Effector memory CD8-positive, alpha-beta T cell (primary cell): ENCODE measurements at regions not wholly inside any gene's neighbourhood (a gene's known extent, or its start where the extent isn't known, plus 50 kb on each side); places are given as distances from the start of the nearest gene placed in this dataset.
A peak's percentile ranks its signal among the peaks of the same experiment; 100 is the strongest.

Experiments used
- ATAC-seq: fragments of 150-1000 bp; cut with Tn5 transposase; replicated peaks from 2 replicates; pipeline ENCODE4 v1.10.0; 2021; ENCODE audit warnings: mild to moderate bottlenecking, moderate library complexity
- DNase-seq, 3 experiments: peaks; one replicate each; pipeline ENCODE4 v3.0.0; 2021
- H3K27ac Mint-ChIP-seq, 2 donors: one replicate each; pipeline ENCODE4 v1.8.0; 2022; ENCODE audit warnings: mild to moderate bottlenecking in 2 of 2, mixed read lengths in 2 of 2, moderate library complexity in 2 of 2
- H3K27me3 Mint-ChIP-seq, 2 donors: one replicate each; pipeline ENCODE4 v1.8.0; 2022; ENCODE audit warnings: mixed read lengths in 2 of 2
- H3K36me3 Mint-ChIP-seq: one replicate; pipeline ENCODE4 v1.8.0; 2022; ENCODE audit warnings: mild to moderate bottlenecking, moderate library complexity, mixed read lengths; ENCODE audit not compliant: insufficient read depth
- H3K4me1 Mint-ChIP-seq, 2 donors: one replicate each; pipeline ENCODE4 v1.8.0; 2022; ENCODE audit warnings: low read depth in 2 of 2, mixed read lengths in 2 of 2
- H3K4me3 Mint-ChIP-seq, 2 donors: one replicate each; pipeline ENCODE4 v1.8.0; 2022; ENCODE audit warnings: mild to moderate bottlenecking in 2 of 2, mixed read lengths in 2 of 2, moderate library complexity in 2 of 2
- H3K9me3 Mint-ChIP-seq, 2 donors: one replicate each; pipeline ENCODE4 v1.8.0; 2022; ENCODE audit warnings: mixed read lengths in 2 of 2

DNA sequence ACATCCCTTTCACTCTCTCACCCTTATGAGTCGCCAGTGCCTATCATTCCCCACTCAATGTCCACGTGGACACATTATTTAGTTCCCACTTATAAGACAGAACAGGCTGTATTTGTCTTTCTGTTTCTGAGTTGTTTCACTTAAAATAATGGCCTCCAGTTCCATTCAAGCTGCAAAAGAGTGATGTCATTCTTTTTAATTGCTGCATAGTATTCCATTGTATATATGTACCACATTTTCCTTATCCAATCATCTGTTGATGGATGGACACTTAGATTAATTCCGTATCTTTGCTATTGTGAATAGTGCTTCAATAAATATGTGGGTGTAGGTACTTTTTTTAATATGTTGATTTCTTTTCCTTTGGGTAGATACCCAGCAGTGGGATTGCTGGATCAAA, 79.1 kb downstream of the ZNF365 start:
- Mint-ChIP-seq H3K9me3 (no peaks in the 10 kb centered on the region), H3K27me3 (peaks cover 6 to 12% of the 10 kb centered on the region in 2 donors), H3K27ac (no peak overlapping the region), H3K36me3 (no peaks in the 10 kb centered on the region), H3K4me3 (no peak overlapping the region), H3K4me1 (peaks cover 23% of the 10 kb centered on the region in 2 donors)
- no peak for DNase-seq
- no peak for ATAC-seq

DNA sequence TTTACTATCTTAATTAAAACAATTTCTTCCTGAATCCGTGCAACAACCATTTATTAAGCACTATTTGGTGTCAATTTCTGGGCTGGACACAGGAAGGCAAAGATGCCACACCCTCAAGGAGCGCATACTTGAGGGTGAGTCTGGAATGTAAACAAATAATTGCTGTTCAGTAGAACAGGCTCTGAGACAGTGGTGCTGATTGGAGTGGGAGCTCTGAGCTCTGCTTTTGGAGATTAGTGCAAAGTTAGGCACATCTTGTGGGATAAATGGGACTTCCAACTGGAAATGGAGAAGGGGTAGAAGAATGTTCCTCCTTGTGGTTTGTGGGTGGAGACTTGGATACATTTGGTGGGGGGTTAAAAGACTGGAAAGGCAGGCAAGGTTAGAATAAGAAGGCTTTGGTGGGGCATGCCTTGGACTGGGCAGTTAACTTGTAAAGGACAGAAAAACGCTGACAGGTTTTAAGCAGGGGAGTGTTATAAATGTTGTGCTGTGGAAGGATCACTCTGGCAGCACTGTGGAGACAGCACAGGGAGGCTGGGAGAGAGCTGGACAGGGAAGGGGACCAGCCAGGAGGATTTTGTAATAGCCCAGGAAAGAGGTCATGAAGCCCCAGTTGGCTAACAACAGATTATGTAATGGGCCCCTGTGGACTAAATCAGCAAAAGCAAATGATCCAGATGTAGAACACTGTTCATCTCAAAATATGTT, 80.7 kb downstream of the ZNF365 start:
- no peaks in the 10 kb centered on the region for H3K9me3 Mint-ChIP-seq
- H3K4me3 Mint-ChIP-seq = no peak overlapping the region
- no peak overlapping the region for H3K27ac Mint-ChIP-seq
- ATAC-seq (no peak), DNase-seq (no peak)
- no peaks in the 10 kb centered on the region for H3K36me3 Mint-ChIP-seq
- H3K4me1 Mint-ChIP-seq = peaks cover 23% of the 10 kb centered on the region in 2 donors
- H3K27me3 Mint-ChIP-seq = peaks cover 6 to 9% of the 10 kb centered on the region in 2 donors

DNA sequence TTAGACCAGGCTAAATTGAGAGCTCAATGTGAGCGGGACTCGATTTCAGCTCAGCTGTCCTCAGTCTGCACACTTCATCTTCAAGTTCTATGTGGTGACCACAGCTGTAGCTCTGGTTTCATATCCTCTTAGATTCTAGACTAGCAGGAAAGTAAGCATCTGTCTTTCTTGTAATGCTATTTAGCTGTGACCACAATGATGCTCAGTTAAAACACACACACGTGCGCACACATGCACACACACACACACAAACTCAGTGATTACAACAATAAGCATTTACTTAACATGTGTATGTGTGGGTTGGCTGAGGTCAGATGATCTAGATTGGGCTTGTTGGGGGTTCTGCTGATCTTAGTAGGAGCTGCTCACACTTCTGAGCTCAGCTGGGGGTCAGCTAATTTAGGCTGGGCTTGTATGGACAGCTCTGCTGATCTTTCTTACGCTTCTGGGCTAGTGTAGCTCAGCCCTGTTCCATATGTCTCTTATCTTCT, 82.5 kb downstream of the ZNF365 start:
- H3K4me1 Mint-ChIP-seq = peaks cover 23% of the 10 kb centered on the region in 2 donors
- ATAC-seq = peak; percentile 67
- no peak for DNase-seq
- peak overlapping the region in 1 of 2 donors; percentile 14 for H3K27ac Mint-ChIP-seq
- H3K4me3 Mint-ChIP-seq = peak overlapping the region; percentile 21 to 51
- H3K27me3 Mint-ChIP-seq = peaks cover 0 to 9% of the 10 kb centered on the region in 2 donors
- no peaks in the 10 kb centered on the region for H3K36me3 Mint-ChIP-seq
- H3K9me3 Mint-ChIP-seq = no peaks in the 10 kb centered on the region

DNA sequence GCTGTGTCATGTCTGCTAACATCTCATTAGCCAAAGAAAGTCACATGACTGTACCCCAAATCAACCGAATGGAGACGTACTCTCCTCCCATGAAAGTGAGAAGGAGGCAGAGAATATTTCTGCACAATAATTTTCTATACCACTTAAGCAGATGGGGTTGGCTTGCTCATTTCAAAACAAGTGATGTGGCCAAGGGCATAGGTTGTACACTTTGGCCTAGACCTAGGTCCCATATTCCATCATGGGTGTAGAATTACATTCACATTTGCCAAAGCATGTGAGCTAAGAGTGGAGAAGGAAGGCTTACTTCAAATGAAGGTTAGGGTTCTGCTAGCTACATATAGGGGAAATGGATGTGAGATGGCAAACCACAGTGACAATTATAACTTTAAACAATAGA, 83.0 kb downstream of the ZNF365 start:
- Mint-ChIP-seq H3K27ac (no peak overlapping the region), H3K4me3 (peak overlapping the region; percentile 21 to 51), H3K4me1 (peaks cover 23% of the 10 kb centered on the region in 2 donors), H3K27me3 (peaks cover 0 to 9% of the 10 kb centered on the region in 2 donors), H3K36me3 (no peaks in the 10 kb centered on the region), H3K9me3 (no peaks in the 10 kb centered on the region)
- DNase-seq (no peak), ATAC-seq (no peak)

DNA sequence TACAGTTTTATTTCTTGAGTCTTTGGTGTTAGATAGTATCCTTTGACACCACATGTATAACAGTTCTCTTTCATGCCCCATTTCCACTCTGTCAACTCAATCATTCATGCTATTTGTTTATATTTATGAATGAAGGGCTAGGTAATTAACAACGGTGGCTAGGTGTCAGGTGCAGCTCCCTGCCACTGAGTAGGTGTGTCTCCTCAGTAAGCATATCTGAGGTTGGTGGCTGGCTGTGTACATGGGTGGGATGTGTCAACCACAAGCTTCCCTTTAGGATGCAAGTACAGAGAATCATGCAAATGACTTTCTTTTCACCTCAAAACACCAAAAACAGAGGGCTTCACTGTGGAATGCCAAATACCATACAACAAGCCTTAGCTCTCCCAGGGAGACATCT, 83.4 kb downstream of the ZNF365 start:
- Mint-ChIP-seq H3K27ac (no peak overlapping the region), H3K4me3 (peak overlapping the region; percentile 21 to 51)
- peak; percentile 67 for ATAC-seq

DNA sequence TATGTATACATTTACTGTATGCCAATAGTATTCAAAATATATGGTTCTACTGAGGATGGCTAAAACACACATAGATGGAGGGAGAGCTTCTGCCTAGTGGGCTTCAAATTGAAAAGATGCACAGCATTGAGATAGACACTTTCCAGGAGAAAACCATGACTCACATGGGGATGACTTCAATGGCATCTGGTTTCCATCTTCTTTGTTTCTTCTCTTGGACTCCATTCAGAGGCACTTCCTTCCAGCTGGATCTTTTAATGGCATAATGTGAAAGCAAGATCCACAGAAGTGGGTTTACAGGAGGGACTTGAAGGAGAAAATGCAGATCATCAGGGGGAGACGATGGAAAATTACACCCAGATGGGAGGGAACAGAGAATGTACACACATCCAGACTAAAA, 84.9 kb downstream of the ZNF365 start:
- Mint-ChIP-seq H3K36me3 (no peaks in the 10 kb centered on the region), H3K4me1 (peaks cover 23 to 27% of the 10 kb centered on the region in 2 donors), H3K27ac (no peak overlapping the region), H3K4me3 (no peak overlapping the region), H3K9me3 (no peaks in the 10 kb centered on the region), H3K27me3 (peaks cover 0 to 9% of the 10 kb centered on the region in 2 donors)
- ATAC-seq = no peak
- DNase-seq = no peak

More for the DNA sequence above, 83.4 kb downstream of the ZNF365 start:
- no peak for DNase-seq
- Mint-ChIP-seq H3K27me3 (peaks cover 0 to 9% of the 10 kb centered on the region in 2 donors), H3K36me3 (no peaks in the 10 kb centered on the region), H3K9me3 (no peaks in the 10 kb centered on the region), H3K4me1 (peaks cover 23% of the 10 kb centered on the region in 2 donors)

DNA sequence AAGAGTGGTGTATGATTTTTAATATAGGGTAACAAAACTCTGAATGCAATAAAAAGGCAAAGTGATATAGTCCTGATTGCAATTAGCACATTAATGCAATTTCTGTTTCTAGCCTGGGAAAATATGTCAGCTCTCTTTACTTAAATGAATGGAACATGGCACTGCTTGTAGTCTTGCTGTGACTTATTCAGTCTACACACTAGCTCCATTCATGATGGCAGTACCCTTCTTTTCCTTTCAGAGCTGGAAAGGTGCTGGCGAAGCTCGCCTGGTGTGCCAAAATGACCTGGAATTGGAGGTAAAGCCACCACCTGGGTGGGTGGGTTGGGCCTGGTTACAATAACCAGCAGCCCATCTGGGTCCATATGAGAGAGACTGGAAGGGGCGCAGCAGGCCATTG, 85.3 kb downstream of the ZNF365 start:
- no peaks in the 10 kb centered on the region for H3K36me3 Mint-ChIP-seq
- DNase-seq = no peak
- H3K4me3 Mint-ChIP-seq = no peak overlapping the region
- no peak for ATAC-seq
- H3K4me1 Mint-ChIP-seq = peaks cover 23 to 27% of the 10 kb centered on the region in 2 donors
- H3K27me3 Mint-ChIP-seq = peaks cover 0 to 7% of the 10 kb centered on the region in 2 donors
- H3K27ac Mint-ChIP-seq = no peak overlapping the region
- H3K9me3 Mint-ChIP-seq = no peaks in the 10 kb centered on the region

DNA sequence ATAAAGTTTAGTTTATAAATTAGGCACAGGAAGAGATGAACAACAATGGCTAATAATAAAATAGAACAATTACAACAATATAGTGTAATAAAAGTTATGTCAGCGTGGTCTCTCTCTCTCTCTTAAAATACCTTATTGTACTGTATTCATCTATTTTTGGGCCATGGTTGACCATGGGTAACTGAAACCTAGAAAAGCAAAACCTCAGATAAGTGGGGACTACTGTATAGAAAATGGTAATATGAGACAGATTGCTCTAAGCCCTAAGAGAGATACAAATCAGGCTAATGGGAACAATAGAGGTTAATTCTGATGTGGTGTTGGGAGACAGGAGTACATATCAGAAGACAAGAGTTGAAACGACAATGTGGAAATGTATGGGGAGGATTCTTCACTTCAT, 86.2 kb downstream of the ZNF365 start:
- ATAC-seq (no peak), DNase-seq (no peak)
- no peak overlapping the region for H3K27ac Mint-ChIP-seq
- no peaks in the 10 kb centered on the region for H3K27me3 Mint-ChIP-seq
- H3K4me3 Mint-ChIP-seq = no peak overlapping the region
- no peaks in the 10 kb centered on the region for H3K9me3 Mint-ChIP-seq
- H3K4me1 Mint-ChIP-seq = peaks cover 21 to 27% of the 10 kb centered on the region in 2 donors
- H3K36me3 Mint-ChIP-seq = no peaks in the 10 kb centered on the region

DNA sequence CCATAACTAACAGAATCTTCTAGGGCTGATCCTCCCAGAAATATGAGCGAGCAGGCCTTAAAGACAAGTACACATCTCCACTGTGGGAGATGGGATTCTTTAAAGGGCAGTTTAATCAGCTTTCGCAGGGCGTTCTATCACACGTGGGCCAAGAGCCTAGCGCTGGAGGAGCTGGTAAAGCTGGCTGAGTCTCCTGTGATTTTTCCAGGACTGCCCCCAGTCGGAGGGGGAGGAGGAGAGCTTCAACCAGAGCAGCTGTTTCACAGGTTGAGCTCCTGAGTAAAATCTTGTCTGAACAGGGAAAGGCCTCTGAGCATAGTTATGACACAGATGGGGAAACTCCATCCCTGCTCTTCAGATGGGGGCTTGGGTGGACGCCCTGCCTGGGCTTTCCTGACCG, 87.0 kb downstream of the ZNF365 start:
- Mint-ChIP-seq H3K27ac (no peak overlapping the region), H3K36me3 (no peaks in the 10 kb centered on the region)

DNA sequence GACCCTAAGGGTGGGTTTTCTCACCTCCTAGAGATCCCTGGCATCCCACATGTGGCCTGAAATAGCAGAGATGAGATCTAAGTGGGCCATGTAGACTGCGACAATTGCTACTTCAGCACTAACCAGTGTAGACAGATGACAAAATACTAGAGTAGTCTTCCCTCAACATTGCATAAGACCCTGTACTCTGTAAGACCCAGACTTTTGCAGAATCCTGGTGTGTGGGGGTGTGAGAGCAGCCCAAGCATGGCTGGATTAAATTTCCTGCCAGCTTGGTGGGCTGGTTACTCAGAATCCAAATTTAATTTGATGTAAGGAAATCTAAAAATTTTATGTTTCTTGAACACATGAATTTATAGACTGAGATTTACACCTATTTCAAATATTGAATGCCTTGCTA, 88.3 kb downstream of the ZNF365 start:
- Mint-ChIP-seq H3K27ac (no peak overlapping the region), H3K27me3 (no peaks in the 10 kb centered on the region), H3K4me1 (peaks cover 7 to 12% of the 10 kb centered on the region in 2 donors), H3K9me3 (no peaks in the 10 kb centered on the region), H3K4me3 (no peak overlapping the region), H3K36me3 (no peaks in the 10 kb centered on the region)
- DNase-seq (no peak), ATAC-seq (no peak)

More for the DNA sequence above, 87.0 kb downstream of the ZNF365 start:
- H3K4me1 Mint-ChIP-seq = peaks cover 20 to 25% of the 10 kb centered on the region in 2 donors
- H3K27me3 Mint-ChIP-seq = no peaks in the 10 kb centered on the region
- H3K4me3 Mint-ChIP-seq = no peak overlapping the region
- ATAC-seq (no peak), DNase-seq (no peak)
- no peaks in the 10 kb centered on the region for H3K9me3 Mint-ChIP-seq

DNA sequence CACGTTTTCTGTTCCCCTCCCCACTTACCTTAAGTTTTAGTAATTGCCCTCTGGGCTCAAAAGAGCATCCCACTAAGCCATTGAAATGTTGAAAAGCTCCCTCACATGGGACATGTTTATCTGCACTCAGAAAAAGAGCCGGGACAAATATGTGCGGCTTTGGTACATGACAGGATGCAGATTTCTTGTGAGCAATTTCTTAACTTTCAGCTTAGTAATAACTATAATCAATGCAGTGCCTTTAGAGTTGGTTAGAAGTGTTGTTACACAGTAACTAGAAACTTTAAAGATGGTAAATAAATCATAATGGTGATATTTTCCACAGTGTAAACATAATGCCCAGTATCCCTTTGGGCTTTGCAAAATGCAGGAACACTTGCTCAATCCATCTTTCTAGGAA, 89.2 kb downstream of the ZNF365 start:
- Mint-ChIP-seq H3K36me3 (no peaks in the 10 kb centered on the region), H3K4me3 (no peak overlapping the region), H3K9me3 (no peaks in the 10 kb centered on the region), H3K27ac (no peak overlapping the region), H3K27me3 (no peaks in the 10 kb centered on the region), H3K4me1 (peaks cover 0 to 3% of the 10 kb centered on the region in 2 donors)
- no peak for ATAC-seq
- DNase-seq = no peak

DNA sequence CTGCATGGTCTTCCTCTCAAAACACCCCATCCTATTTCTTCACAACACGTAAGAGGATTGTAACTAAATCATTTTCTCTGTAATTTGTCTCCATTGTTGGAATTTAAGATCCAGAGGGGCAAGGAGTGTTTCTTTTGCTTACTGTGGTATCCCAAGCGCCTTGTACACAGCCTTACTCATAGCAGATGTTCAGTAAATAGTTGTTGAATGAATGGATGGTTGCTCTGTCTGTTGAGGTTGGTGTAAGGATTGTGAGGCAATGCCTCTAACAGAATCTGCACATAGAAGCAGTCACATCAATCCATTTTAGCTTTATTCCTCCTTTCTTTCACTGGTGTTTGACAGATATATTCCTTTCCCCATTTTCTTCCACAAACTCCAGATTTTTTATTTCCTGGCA, 90.1 kb downstream of the ZNF365 start:
- ATAC-seq (no peak), DNase-seq (no peak)
- Mint-ChIP-seq H3K27me3 (no peaks in the 10 kb centered on the region), H3K4me3 (no peak overlapping the region), H3K4me1 (peaks cover 0 to 3% of the 10 kb centered on the region in 2 donors), H3K36me3 (no peaks in the 10 kb centered on the region), H3K27ac (no peak overlapping the region), H3K9me3 (no peaks in the 10 kb centered on the region)

DNA sequence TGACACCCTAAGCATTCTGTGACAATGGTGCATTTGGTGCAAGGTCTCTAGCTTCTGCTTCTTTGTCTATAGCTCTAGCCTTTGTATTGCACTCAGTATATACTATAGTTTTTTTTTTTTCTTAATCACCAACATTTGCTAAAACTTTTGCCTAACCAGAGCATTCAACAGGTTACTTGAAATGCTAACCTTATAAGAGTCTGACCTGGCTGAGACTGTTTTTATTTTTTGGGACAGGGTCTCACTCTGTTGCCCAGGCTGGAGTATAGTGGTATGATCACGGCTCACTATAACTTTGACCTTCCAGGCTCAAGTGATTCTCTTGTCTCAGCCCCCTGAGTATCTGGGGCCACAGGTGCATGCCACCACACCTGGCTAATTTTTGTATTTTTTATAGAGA, 92.4 kb downstream of the ZNF365 start:
- ATAC-seq = no peak
- no peaks in the 10 kb centered on the region for H3K27me3 Mint-ChIP-seq
- H3K9me3 Mint-ChIP-seq = no peaks in the 10 kb centered on the region

DNA sequence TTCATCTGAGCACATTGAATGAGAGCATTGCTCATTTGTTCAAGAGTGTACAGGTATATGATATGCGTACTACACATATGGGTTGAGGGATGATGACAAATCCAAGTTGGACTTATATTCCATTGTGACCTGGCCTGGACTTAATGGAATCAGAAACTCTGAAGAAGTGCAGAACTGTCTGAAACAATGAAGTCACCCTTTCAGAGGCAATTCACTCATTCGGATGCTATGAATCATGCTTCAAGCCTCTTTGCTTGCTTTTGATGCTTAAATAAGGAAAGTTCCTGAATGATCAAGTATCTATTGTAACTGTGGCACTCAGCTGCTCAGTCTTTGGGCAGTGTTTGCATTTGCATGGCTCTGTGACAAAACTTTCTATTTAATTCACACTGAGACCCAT, 93.4 kb downstream of the ZNF365 start:
- no peaks in the 10 kb centered on the region for H3K36me3 Mint-ChIP-seq
- ATAC-seq = no peak
- no peak overlapping the region for H3K4me3 Mint-ChIP-seq
- no peak for DNase-seq
- H3K9me3 Mint-ChIP-seq = no peaks in the 10 kb centered on the region
- H3K4me1 Mint-ChIP-seq = peaks cover 0 to 3% of the 10 kb centered on the region in 2 donors
- peaks cover 6 to 7% of the 10 kb centered on the region in 2 donors for H3K27me3 Mint-ChIP-seq
- no peak overlapping the region for H3K27ac Mint-ChIP-seq

More for the DNA sequence above, 92.4 kb downstream of the ZNF365 start:
- no peaks in the 10 kb centered on the region for H3K36me3 Mint-ChIP-seq
- DNase-seq = no peak
- H3K4me3 Mint-ChIP-seq = no peak overlapping the region
- H3K4me1 Mint-ChIP-seq = peaks cover 0 to 3% of the 10 kb centered on the region in 2 donors
- H3K27ac Mint-ChIP-seq = no peak overlapping the region
